HL-60 (cell line): ENCODE measurements at regions not wholly inside any gene's neighbourhood (a gene's known extent, or its start where the extent isn't known, plus 50 kb on each side); places are given as distances from the start of the nearest gene placed in this dataset.

ENCODE experiments used
- DNase-seq, 2 experiments: peaks; one replicate each; pipeline ENCODE4 v3.0.0-alpha.2; 2010 to 2020; ENCODE audit warnings: low read depth in 1 of 2, low spot score in 1 of 2
- H3K27ac ChIP-seq: fragments of 250-450 bp; sonication (Bioruptor Pico); replicated peaks from 2 replicates; pipeline ENCODE4 v1.5.1; 2020; ENCODE audit warnings: mild to moderate bottlenecking, moderate library complexity
- H3K27me3 ChIP-seq: fragments of 250-450 bp; sonication (Bioruptor Pico); 2 replicates; pipeline ENCODE4 v1.5.1; 2021; ENCODE audit warnings: mild to moderate bottlenecking, moderate library complexity; ENCODE audit not compliant: insufficient read depth, poor library complexity, severe bottlenecking
- H3K4me3 ChIP-seq: replicated peaks from 2 replicates; pipeline ENCODE4 v1.5.1; 2011; ENCODE audit warnings: mild to moderate bottlenecking, control low read depth, low read length; ENCODE audit not compliant: insufficient read depth
- GABPA ChIP-seq: IDR thresholded peaks from 2 replicates; pipeline ENCODE4 v1.6.1; 2012; ENCODE audit warnings: low read depth
- POLR2AphosphoS5 ChIP-seq: IDR thresholded peaks from 2 replicates; pipeline ENCODE4 v1.6.1; 2012; ENCODE audit warnings: low read depth
- SPI1 ChIP-seq: IDR thresholded peaks from 2 replicates; pipeline ENCODE4 v1.6.1; 2012; ENCODE audit warnings: low read depth, mild to moderate bottlenecking, borderline replicate concordance
- TF ChIP-seq, protein P1 (sequence below): IDR thresholded peaks from one replicate; pipeline ENCODE4 v1.5.1; 2011; ENCODE audit warnings: low read length, control low read depth, inconsistent platforms; ENCODE audit not compliant: insufficient read depth
- TF ChIP-seq, protein P2 (sequence below): IDR thresholded peaks from 2 replicates; pipeline ENCODE4 v1.6.1; 2012; ENCODE audit warnings: low read depth; ENCODE audit not compliant: insufficient replicate concordance

DNA sequence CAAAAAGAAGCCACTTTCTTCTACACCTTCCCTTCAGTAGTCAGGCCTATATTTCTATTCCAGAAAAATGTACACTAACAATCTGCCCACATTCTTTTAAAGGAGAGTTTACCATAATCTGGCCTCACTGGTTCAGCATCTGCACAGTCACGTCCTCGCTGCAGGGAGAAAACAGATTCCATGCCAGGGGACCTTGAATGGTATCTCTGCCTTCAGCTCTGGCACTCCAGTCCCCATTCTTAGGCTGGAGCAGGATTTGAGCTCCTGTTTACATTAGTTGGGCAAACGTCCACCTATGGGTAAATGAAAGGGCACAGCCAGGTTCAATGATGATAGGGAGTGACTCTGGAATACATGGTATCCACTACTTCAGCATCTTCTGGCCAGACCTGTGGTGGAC, 371.0 kb upstream of the MTPN start:
- Histone ChIP-seq H3K4me3 (no peak overlapping the region), H3K27ac (no peak overlapping the region), H3K27me3 (no peaks in the 10 kb centered on the region)
- no peak for DNase-seq
- TF ChIP-seq GABPA (no peak), POLR2AphosphoS5 (no peak), SPI1 (no peak)
- TF ChIP-seq, protein P1, sequence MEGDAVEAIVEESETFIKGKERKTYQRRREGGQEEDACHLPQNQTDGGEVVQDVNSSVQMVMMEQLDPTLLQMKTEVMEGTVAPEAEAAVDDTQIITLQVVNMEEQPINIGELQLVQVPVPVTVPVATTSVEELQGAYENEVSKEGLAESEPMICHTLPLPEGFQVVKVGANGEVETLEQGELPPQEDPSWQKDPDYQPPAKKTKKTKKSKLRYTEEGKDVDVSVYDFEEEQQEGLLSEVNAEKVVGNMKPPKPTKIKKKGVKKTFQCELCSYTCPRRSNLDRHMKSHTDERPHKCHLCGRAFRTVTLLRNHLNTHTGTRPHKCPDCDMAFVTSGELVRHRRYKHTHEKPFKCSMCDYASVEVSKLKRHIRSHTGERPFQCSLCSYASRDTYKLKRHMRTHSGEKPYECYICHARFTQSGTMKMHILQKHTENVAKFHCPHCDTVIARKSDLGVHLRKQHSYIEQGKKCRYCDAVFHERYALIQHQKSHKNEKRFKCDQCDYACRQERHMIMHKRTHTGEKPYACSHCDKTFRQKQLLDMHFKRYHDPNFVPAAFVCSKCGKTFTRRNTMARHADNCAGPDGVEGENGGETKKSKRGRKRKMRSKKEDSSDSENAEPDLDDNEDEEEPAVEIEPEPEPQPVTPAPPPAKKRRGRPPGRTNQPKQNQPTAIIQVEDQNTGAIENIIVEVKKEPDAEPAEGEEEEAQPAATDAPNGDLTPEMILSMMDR: no peak
- TF ChIP-seq, protein P2, sequence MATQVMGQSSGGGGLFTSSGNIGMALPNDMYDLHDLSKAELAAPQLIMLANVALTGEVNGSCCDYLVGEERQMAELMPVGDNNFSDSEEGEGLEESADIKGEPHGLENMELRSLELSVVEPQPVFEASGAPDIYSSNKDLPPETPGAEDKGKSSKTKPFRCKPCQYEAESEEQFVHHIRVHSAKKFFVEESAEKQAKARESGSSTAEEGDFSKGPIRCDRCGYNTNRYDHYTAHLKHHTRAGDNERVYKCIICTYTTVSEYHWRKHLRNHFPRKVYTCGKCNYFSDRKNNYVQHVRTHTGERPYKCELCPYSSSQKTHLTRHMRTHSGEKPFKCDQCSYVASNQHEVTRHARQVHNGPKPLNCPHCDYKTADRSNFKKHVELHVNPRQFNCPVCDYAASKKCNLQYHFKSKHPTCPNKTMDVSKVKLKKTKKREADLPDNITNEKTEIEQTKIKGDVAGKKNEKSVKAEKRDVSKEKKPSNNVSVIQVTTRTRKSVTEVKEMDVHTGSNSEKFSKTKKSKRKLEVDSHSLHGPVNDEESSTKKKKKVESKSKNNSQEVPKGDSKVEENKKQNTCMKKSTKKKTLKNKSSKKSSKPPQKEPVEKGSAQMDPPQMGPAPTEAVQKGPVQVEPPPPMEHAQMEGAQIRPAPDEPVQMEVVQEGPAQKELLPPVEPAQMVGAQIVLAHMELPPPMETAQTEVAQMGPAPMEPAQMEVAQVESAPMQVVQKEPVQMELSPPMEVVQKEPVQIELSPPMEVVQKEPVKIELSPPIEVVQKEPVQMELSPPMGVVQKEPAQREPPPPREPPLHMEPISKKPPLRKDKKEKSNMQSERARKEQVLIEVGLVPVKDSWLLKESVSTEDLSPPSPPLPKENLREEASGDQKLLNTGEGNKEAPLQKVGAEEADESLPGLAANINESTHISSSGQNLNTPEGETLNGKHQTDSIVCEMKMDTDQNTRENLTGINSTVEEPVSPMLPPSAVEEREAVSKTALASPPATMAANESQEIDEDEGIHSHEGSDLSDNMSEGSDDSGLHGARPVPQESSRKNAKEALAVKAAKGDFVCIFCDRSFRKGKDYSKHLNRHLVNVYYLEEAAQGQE: no peak

DNA sequence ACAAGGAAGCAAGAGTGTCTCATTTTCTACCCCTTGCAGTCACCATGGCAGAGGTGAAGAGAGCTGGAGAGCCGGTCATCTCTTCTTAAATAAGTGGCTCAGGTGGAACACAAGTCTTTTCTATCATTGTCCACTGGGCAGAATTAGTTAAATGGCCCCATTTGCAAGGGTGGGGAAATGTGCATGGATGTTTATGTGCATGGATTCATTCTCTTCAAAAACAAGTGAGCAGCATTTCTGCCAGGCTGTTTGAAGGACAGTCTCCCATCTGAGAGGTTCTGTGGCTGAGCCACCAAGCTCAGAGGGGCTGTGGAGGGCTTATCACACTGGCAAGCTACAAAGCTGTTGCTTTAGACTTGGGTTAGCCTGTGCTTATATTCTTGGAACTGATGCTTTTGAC, 370.3 kb upstream of the MTPN start:
- TF ChIP-seq, protein P1: no peak
- TF ChIP-seq GABPA (no peak), SPI1 (no peak), POLR2AphosphoS5 (no peak)
- TF ChIP-seq, protein P2: no peak
- no peaks in the 10 kb centered on the region for H3K27me3 ChIP-seq
- no peak for DNase-seq

DNA sequence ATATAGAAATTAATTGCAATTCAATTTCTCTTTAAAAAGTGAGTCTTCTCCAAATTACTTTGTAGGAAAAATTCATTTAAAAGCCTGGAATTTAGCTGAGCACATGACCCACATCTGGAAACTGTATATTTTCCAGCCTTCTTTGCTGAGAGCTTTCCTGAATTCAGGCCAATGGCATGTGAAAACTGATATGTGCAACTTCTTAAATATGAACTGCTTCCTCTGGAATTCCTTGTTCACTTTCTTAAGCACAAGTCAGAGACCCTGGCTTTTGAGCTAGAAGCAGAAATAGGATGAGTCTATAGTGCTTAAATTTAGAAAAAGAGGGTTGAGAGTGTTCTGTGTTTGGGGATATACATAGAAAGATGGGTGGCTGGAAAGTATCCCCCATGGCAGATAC, 365.1 kb upstream of the MTPN start:
- no peak overlapping the region for H3K4me3 ChIP-seq
- DNase-seq: no peak
- H3K27me3 ChIP-seq: no peaks in the 10 kb centered on the region
- TF ChIP-seq GABPA (no peak), POLR2AphosphoS5 (no peak), SPI1 (no peak)
- TF ChIP-seq, protein P2: no peak
- TF ChIP-seq, protein P1: no peak
- no peak overlapping the region for H3K27ac ChIP-seq

More for the DNA sequence above, 370.3 kb upstream of the MTPN start:
- Histone ChIP-seq H3K4me3 (no peak overlapping the region), H3K27ac (no peak overlapping the region)
